Fibroblast of the conjunctiva (primary cell): ENCODE measurements at regions not wholly inside any gene's neighbourhood (a gene's known extent, or its start where the extent isn't known, plus 50 kb on each side); places are given as distances from the start of the nearest gene placed in this dataset.
"Not testable (repeated sequence)": the region's sequence is repeated elsewhere in the genome, so short reads cannot be mapped to it uniquely, and the experiment has no call there.

Experiments used
- DNase-seq: peaks from one replicate; pipeline ENCODE4 v3.0.0-alpha.2; 2010; ENCODE audit warnings: low read depth

DNA sequence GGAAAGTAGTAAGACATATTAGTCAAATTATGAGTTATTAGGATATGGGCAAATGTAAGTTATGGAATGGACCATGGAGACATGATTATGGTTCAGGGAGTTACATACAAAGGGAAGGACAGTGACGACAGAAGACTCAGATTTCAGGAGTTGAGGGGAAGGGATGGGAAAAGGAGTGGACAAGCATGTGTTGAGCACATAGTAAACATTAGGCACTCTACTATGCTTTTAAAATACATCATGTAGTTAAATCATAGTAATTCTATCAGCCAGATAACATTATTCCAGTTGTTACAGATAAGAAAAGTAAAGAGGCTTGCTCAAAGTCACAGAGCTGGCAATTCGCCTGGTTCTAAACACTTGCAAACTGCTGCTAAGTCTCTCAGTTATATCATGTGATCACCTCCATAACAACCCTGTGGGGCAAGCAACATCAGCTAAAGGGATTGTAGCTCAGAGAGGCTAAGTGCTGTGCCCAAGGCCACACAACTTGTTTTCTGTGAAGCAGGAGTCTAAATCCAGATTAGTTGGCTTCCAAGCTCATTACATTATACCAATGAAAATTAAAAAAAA, 115.2 kb upstream of the MDFIC start:
- no peak for DNase-seq

DNA sequence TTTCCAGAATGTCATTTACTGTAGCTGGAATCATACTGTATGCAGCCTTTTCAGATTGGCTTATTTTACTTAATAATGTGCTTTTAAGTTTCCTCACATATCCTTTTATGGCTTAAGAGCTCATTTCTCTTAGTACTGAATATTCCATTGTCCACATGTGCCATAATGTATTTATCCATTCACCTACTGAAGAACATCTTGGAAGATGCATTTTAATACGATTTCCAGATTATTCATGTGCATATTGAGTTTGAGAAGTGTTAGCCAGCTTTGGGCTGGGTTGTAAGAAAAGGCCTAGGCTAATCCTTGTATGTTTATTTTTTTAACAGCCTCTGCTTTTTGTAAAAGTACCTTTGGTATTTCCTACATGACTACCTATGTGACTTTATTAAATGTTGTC, 109.3 kb upstream of the MDFIC start:
- no peak for DNase-seq

DNA sequence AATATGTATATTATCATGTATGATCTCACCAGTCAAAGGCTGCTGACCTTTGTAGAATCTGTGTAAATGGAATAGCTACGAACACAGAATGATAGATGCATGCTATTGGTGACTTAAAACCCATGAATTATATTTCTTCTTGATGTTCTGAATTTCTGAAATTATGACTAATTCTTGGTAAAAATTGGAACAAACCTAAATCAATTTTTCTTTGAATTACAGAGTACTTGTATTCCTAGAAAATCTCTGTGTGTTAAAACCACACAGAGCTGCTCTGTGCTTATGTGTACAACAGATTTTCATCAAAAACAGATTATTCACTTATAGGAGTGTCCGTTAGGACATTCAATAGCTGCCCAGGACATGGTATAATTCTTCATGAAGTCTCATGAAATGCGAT, 108.3 kb upstream of the MDFIC start:
- DNase-seq, result no peak

DNA sequence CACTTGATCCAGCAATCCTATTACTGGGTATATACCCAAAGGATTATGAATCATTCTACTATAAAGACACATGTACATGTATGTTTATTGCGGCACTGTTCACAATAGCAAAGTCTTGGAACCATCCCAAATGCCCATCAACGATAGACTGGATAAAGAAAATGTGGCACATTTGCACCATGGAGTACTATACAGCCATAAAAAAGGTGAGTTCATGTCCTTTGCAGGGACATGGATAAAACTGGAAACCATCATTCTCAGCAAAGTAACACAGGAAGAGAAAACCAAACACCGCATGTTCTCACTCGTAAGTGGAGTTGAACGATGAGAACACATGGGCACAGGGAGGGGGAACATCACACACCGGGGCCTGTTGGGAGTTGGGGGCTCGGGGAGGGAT, 104.9 kb upstream of the MDFIC start:
- not testable (repeated sequence) for DNase-seq

DNA sequence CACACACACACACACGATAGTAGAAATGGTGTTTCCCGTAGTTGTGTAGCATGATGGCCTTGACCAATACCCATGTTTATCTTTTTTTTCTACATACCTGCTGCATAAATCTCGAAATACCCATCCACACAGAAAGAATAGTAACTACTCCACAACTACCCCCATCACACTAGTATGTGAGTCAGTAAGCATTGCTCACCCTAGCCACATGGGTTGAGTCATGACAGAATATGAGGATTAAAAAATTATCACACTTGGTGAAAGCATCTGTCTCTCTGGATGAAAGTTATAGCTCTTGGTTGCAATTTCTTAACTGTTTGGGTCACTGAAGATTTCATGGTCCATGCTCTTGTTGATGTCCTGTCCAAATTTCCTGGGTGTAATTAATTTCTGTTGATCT, 103.4 kb upstream of the MDFIC start:
- peak; percentile 32 for DNase-seq

DNA sequence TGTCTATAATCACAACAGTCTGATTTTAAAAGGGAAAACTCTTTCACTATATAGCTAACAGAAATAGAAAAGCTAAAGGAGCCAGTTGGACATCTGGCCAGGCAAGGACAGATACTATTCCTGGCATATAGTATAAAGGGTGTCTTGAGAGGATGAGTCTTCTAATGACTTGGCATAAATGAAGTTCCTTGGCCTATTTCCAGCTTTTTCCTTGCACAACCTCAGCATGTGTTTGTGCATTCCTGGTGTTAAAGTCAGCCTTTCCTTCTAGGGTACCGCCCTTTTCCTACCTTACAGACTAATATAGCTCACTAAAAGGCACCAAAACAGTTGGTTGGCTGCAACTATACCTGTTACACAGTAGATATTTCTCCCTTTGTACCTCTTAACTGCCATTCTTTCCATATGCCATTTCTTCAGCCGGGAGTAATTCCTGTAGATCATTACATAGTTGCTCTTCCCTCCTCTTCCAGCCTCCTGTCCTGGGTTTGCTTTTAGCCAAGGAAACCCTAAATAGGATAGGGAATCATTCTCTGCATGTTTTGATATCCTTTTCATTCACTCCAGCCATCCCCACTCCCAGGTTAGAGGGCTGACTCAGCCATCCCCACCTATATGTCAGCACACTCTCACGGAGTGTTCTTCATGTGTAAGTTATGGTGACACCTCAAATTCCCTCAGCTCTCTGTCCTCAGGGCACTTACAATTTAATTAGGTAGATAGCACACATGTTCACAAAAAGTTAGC, 102.1 kb upstream of the MDFIC start:
- DNase-seq, result peak; percentile 97

DNA sequence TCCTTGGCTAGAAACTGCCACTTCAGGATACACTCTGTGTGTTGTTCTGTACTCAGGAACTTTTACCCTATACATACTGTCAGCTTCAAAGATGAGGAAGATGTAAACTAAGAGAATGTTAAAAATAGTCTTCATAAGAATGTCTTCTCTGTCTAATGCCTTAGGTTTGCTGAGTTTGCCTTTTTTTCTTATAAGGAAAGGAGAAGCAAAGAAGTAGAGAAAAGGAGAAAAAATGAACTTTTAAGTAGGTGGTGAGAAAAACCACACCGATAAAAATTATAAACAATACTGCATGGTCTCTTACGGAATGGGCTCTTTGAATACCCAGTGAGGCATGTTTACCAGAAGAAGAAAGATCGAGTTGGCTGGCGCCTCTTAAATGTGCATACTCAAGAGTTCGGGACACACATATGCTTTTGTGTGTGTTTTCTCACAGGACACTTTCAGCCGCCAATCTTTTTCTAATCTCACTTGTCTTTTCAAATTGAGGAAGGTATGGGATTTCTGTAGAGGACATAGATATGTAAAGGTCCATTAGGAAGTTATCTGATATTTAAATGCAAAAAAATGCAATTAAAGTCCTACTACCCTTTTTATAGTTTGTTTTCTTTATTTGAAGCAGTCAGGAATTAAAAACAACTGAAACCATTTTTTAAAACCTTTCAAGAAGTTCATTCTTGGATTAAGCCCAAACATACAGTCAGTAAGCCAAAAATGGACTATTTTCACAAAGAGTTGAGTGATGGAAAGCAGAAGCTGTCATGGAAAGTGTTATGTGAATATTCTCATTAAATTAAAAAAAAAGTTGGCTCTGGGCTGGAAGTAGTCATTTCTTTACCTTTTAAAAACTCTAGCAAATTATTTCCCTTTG, 100.6 kb upstream of the MDFIC start:
- DNase-seq, result no peak

DNA sequence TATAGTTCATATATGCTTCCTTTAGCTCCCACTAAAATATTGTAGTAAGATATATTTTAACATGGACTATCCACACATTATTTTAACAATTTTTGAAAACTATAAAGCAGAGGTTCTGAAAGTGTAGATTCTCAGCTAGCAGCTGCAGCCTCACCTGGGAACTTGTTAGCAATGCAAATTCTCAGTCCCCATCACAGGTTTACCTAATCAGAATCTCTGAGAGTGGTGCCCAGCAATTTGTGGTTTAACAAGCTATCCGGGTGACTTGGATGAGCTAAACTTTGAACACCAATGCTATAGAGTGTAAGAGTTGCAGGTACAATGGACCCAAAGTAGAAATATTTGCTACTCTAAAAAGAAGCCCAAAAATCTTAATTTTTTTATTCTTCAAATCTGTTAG, 99.8 kb upstream of the MDFIC start:
- DNase-seq, result no peak

DNA sequence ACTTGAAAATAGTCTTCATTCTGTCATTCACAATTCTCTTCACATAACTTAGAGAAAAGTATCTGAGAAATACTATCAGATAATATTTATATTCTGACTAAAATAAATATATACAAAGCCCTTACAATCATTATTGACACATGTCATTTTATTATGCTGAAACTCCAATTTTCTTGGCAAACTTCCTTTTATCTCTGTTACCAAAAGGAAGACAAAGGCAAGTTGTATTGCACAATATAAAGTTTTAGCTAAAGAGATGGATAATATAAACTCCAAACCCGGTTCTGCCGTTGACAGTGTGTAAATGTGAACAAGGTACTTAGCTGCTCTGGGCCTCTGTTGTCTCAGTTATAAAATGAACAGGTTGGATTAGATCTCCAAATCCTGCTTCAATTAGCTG, 99.0 kb upstream of the MDFIC start:
- DNase-seq, result no peak

DNA sequence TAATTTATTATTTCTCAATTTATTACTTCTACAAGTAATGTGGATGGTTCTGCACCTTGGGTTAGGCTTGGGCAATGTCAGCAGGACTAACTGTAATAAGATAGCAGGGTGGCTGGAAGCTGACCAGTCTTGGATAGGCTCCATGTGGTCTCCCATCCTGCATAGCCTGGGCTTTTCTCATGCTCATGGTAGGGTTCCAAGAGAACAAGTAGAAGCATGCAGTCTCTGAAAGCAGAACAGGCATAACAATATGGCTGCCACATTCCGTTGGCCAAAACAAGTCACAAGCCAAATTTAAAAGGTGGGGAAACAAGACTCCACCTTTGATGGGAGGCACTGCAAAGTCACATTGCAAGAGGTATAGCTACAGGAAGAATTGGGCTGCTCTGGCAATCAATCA, 98.6 kb upstream of the MDFIC start:
- DNase-seq, result no peak

DNA sequence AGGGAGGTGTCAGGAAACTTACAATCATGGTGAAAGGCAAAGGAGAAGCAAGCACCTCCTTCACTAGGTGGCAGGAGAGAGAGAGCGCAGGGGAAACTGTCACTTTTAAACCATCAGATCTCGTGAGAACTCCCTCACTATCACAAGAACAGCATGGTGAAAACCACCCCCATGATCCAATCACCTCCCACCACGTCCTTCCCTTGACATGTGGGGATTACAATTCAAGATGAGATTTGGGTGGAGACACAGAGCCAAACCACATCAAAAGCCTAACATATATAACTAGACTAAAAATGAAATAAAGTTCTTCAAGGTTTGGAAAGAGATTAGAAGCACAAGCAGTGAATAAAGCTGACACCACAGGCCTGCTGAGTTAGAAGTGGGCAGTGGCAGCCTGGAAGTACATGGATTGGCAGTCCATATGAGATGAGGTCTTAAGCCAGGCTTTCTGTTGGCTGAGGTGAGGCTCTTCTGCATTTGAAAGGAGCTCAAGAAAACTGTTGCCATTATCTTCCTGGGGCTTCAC, 96.4 kb upstream of the MDFIC start:
- no peak for DNase-seq

DNA sequence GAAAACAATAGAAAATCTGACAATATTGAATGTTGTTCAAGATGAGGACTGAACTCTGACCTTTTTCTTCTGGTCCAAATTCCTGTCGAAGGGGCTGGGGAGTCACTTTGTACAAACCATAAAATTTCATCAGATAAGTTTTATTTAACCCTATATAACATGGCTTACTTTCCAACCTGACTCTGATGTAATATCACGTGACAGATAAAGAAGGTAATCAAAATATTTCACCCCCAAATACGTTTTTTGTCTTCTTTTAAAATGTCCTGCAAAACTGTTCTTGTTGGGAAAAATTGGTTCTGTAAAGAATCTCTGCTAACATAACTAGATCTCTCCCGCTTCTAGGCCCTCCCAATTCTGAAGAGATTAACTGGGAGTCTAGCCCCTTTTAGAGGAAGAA, 90.9 kb upstream of the MDFIC start:
- no peak for DNase-seq

DNA sequence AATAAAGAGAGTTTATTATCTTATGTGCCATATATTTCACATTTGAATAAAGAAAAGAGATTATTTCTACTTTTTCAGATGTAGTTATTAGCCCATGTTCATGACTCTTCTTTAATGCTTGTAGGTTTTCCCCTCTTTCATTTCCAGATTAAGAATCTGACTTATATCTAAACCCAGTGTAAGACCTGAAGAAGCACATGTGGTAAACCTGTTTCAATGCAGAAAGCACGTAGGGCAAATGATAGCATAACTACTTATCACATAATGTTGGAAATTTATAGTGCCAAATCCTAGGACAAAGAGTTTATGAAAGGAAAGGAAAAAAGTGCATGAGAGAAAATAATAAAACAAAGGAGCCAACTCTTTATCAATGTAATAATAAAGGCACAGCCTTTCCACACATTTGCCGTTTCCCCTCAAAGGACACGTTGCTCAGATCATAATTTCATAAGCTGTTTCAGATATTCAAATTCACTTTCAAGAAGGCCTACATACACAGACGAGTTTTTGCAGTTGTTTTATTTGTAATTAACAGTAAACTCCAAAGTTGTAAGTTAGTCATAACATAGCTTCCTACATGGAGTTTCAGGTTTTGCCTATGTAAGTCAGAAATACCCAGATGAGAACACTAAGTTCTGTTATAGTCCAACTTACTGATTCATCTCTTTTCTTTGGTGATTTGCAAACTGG, 88.8 kb upstream of the MDFIC start:
- DNase-seq, result no peak

DNA sequence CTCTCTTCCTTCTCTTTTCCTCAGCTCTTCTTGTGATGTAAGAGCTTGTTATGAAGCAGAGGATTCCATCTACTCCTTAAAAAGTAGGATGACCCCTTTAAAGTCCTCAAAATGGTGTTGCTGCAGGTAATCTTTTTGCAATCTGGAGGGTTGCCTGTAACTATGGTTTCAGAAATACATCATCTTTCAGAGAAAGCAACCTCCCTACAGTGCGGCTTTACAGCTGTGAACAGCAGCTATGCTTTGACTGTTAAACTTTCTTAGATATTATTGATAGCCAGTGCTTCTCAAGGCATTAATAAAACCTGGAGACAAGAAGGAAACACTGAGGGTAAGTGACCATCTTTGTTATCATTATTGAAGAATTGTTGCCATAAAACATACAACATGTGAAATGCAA, 86.6 kb upstream of the MDFIC start:
- no peak for DNase-seq

DNA sequence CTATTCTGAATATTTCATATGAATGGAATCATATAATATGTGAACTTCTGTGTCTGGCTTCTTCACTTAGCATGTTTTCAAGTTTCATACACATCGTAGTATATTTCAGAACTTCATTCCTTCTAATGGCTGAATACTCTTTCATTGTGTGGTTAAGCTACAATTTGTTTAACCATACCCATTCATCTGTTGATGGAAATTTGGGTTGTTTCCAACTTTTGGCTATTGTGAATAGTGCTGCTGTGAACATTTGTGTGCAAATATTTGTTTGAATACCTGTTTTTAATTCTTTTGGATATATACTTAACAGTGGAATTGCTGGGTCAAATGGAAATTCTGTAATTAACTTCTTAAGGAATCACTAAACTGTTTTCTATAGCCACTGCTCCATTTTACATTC, 86.0 kb upstream of the MDFIC start:
- no peak for DNase-seq

DNA sequence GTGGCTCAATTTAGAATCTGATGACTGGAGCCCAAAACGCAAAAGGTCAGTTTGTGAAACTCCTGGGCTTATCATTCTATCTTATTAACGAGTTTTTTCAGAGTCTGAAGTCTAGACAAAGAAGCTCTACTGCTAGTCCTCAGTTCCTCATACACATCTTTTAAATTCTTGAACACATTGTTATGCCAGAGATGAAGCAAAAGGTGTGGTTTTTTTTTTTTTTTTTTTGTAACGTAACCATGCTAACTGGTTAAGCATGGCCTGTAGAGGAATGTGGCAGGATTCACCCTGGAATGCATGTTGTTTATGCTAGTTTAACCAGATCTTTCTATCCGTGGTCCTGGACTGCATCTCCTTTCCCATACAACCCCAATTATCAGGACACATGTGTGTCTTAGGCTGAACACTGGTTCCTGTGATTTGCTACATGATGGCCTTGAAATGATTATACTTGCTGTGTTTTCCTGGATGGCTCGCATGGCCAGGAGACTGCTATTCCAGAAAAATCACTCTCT, 79.3 kb upstream of the MDFIC start:
- no peak for DNase-seq

DNA sequence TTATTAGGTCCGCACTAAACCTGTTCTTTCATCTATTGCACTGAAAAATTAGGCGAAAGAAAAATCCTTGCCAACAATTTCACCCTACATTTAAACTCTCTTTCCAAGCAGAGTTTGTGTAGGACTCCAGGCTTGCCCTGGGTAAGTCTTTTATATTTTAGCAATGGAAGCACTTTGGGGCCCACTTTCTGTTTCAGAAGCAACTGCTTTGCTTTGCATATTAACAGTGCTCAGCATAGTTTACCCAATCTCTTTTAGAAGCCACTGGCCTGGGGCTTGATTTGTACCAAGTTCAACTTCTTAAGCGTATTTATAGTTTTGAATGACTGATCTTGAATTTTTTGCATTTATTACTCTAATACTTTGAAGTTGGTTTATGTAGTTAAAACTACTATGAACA, 78.8 kb upstream of the MDFIC start:
- no peak for DNase-seq

DNA sequence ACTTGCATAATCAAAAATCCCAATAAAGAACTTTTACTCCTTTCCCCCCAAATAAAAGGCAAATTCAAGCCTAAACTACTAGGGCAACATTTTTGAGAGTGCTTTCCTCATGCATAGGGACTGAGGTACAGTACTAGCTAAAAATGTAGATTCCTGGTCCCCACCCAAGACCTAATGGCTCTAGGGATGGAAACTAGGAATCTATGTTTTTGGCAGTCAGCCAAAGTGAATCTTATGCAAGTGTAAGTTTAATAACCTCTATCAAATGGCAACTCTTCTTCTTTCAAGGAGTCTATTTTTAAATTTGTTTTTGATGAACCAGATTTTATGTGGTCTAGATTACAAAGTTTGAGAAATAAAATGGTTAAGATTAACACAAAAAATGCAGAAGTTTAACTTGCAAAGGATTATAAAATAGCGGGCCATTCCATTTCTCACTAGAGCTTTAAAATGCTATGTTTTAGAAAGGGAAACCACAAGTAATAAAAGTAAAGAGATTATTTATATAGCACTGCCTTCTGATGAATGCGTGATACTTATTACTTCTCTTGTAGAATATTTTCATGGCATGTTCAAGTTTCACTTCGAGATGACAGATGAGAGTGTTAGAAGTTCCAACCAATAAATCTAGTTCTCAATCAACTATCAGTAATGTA, 70.4 kb upstream of the MDFIC start:
- DNase-seq, result peak; percentile 10

DNA sequence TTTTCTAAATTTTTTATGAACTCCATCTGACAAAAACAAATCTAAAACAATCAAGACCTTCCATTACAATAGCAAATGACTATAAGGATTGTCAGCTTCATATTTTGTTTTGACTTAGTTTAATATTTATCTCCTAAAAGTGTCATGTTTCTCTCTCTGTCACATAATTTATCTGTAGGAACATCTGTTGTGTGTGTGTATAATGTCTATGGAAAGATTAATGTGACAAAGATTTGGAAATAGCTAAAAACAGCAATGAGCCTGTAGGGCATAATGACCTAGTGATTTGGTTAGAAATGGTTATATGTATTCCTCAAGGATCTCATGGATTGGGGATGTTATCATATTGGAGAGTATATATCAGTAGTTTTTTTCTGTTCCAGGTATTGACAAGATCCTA, 69.6 kb upstream of the MDFIC start:
- no peak for DNase-seq

DNA sequence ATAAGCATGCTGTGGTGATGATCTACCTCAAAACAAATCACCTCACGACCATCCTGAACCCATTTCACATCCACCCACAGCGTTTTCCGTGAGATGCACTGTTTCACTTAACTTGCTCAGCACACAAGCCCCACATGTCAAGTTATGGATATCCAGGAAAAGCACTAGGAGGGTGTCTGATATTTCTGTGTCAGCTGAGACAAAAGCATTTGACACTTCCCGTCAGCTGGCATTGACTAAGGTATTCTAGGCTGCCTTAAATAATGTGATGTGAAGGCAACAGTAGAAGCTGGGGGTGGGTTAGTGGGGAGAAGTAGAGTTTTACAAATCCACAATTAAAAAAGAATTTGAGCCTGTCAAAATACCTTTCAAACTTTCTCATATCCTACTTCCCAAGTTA, 68.7 kb upstream of the MDFIC start:
- no peak for DNase-seq

DNA sequence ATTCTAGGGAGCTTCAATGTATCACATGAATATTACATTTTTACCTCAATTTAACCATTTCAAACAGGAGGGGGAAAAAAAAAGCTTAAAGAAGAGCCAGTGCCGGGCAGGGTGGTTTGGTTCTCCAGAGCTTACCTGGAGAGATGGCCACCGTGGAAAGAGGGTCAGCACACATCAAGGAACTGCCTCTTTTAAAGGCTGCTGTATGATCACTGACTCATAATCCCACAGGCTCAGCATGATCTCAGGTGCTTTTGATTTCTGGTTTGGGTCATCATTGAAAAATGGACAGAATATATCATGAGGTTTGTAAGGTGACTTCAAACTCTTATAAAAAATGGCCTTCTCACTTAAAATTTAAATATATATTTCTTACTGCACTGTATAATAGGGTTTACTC, 67.5 kb upstream of the MDFIC start:
- DNase-seq, result no peak

DNA sequence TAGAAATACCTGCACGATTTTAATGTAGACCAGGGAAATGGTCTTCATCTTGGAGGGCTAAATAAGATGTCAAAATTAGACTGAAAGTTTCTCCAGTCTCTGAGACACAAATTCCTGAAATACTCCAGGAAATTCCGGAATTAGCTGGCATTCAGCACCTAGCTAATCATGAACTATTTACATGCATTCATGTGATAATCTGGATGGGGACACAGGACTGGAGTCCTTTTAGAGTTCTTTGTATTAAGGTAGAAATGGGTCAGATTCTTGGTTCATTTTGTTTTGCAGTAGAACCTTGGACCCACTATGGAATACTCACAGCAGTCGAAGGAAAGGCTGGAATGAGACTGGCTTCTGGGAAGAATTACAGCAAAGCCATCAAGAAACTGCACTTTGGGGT, 65.3 kb upstream of the MDFIC start:
- DNase-seq, result no peak
